Heart left ventricle (tissue), 13 donors: ENCODE measurements at regions not wholly inside any gene's neighbourhood (a gene's known extent, or its start where the extent isn't known, plus 50 kb on each side); places are given as distances from the start of the nearest gene placed in this dataset.

ENCODE experiments used
- CTCF ChIP-seq, 12 donors: fragments of 200-600 bp; sonication (generic) in 4 of 12; IDR thresholded peaks; one replicate each; pipeline versions ENCODE4 v1.5.0 to v1.8.0; 2018 to 2022; ENCODE audit warnings: antibody characterized with exemption in 12 of 12, mild to moderate bottlenecking in 5 of 12
- POLR2A ChIP-seq, 2 donors: fragments of 450-650 bp; IDR thresholded peaks; one replicate each; pipeline ENCODE4 v1.6.1; 2017; ENCODE audit warnings: antibody characterized with exemption in 2 of 2, mild to moderate bottlenecking in 2 of 2, moderate library complexity in 2 of 2
- donor health status: ischemic (EF 13 %, LVEDD 7.1; RV severe dilation, severe dysfunction).
- donor health status: DM: no; HTN: yes; CAD: no.
- donor health status: DM: no; HTN: no; CAD: no.
- donor health status: ischemic (EF 25% LVEDD 6.9; RV normal size, moderate dysfunction).
- donor health status: ischemic (EF 25% LVEDD 5.7; RV mildly dilated, moderate dysfunction).
- donor health status: ischemic (EF 35%, LVEDD 5.7; RV mildly dilated, moderate dysfunction).
- donor health status: nonischemic (EF 11% LVEDD 7.7; RV severe dilation, severe dysfunction).
- donor health status: DM: yes; HTN: yes; CAD: no.
- donor health status: PGD.
- donor health status: ischemic (EF 29% LVEDD 5.4; RV normal size, mild dysfunction).
- donor health status: nonischemic (EF 23%, LVEDD 6.1; RV moderate dilation, normal function).

DNA sequence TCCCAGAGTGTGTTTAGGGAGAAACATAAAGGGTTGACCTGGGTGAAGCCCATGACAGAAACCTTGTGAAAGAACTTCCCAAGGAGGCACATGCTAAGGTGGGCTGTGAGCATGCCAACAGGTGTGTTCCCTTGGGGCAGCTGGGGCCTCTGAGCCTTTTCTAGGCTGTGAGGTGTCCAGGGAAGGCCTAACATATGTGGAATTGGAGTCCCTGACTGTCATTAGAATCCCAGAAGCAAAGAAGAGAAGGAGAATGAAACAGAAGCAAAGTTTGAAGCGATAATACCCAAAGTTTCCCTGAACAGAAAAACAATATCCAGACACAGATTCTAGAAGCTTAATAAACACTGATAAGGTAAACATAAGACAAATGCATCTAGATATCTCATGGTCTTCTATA lies 143.3 kb downstream of the CD83 start:
- no peak for TF ChIP-seq CTCF (IDR thresholded peaks at IDR 0.05)
- TF ChIP-seq POLR2A (IDR thresholded peaks at IDR 0.05): no peak
